Stimulated activated CD4-positive, alpha-beta T cell treated with anti-CD3 and anti-CD28 coated beads, Interleukin-2, amount 100 ng/mL, for 24 hours (primary cell): ENCODE measurements at regions not wholly inside any gene's neighbourhood (a gene's known extent, or its start where the extent isn't known, plus 50 kb on each side); places are given as distances from the start of the nearest gene placed in this dataset.
"Not testable (repeated sequence)": the region's sequence is repeated elsewhere in the genome, so short reads cannot be mapped to it uniquely, and the experiment has no call there.

ENCODE experiments used
- DNase-seq, 2 donors: peaks; one replicate each; pipeline ENCODE4 v3.0.0-alpha.2; 2020

DNA sequence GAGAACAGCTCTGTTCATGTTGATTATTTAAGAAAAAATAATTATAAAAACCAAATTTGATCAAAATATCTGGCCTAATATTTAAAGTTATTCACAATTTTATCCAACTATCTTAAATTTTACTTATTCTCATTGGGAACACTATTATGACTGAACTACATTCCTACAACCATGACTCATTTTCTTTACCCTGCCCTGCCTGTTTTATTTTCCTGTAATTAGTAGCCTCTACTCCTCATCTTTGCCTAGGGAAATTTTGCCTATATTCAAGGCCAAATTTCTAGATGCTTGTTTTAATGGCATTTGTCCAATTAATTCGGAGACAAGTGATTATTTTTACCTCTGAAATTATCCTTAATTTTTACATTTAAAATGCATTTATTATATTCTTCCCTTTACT, 289.7 kb upstream of the TMEM229A start:
- no peak for DNase-seq

DNA sequence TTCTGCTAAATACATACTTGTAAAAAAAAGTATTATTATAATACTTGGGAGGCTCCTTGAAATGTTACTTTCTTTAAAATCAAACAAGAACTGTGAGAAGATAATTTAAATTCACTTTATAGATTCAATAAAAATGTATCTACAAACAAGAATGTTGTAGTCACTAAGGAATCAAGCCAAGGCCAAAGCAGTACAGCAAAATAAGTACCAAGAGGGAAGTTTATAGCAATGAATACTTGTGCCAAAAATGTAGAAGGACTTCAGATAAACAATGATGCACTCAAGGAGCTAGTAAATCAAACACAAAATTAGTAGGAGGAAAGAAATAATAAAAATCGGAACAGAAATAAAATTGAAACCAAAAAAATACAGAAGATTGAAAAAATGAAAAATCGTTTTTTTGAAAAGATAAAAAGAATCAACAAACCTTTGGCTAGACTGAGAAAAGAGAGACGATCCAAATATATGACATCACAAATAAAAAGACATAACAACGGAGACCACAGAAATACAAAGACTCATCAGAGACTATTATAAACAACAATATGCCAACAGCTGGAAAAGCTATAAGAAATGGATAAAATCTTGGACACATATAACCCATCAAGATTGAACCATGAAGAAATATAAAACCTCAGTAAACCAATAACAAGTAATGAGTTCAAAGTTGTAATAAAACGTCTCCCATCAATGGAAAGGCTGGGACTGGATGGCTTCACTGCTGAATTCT, 286.0 kb upstream of the TMEM229A start:
- DNase-seq: no peak

DNA sequence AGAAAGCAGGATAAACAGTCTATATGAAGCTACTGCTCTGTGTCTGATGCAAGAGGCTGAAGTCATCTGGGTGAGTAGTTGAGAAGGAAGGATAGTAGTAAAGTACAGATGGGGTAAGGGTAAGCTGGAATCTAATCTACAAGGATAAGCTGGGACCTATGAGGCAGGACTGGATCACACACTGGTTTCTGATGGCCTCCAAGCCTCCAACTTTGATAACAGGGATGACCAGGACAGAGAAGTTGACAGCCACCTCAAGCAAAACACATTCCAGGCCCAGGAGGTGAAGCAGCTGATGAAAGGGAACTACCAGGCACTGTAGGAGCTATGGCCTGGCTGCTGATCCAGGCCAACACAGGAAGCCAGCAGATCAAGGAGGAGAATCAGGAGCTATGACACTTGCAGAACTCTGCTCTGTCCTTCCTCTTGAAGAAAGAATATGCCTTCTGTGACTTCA, 278.1 kb upstream of the TMEM229A start:
- DNase-seq: no peak

DNA sequence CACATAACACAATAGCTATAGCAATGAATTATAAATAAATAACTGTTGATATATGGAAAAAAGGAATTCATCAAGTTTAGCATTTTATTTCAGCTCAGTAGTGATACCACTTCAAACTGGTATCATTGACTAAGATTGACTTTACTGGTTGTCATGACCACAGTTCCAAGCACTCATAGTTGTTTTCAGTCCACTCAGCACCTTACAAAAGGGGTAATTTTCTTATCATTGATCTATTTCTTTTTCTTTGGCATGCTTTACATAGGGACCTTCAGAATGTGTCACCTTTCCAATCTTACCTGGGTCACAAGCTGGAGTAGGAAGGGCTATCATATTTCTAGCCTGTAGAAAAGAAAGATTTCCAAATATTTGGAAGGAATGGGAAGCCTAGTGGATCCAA, 275.5 kb upstream of the TMEM229A start:
- DNase-seq: no peak

DNA sequence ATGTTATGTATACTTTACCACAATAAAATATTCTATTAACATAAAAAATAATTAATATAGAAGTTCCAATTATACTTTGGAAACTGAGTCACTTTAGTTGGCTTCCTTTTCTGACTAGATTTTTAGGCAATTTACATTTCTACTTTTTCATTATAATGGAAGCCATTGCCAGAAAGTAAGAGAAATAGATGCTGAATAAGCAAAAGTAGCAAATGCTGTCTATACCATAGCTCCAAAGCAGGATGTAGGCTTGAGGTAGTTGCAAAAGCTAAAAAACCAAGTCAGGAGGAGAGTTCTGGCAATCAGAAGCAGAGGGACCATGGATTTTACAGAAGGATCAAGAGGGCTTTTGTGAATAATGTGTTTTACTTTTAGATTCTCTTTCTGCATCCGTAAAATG, 262.4 kb upstream of the TMEM229A start:
- no peak for DNase-seq

DNA sequence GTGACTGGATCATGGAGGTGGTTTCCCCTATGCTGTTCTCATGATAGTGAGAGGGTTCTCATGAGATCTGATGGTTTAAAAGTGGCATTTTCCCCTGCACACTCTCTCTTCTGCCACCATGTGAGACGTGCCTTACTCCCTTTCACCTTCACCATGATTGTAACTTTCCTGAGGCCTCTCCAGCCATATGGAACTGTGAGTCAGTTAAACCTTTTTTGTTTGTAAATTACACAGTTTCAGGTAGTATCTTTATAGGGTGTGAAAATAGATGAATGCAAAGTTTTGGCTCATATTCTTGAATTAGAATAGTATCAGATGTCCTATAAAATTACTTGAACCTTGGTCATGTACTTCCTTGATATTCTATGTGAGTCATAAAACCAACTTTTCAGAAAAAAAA, 252.1 kb upstream of the TMEM229A start:
- DNase-seq: no peak

DNA sequence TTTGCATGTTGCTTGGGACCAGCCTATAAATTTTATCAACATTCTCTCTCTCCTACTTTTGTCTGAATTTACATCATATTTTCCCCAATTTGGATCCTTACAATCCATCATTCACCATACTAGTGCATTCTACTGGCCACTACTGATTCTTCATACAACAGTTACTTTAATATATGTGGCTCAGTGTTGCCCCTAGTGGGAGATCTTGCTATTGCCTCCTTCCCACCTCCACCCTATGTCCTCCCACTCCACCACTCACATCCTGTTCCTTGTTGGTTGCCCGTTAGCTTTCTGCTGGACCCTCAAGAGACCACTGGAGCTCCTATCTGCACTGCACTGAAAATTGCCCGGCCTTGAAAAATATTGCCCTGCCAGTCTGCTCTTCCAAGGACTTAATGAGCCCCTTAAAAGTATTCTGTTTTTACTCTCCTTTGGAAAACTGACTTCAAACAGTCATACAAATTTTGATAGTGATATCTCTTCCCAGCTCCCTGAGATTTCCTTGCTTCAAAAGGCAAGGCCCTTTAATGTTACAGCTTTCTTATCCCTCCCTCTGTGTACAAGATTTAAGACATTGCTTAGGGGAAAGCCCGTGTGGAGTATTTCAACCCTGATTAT, 243.2 kb upstream of the TMEM229A start:
- DNase-seq: peak in 1 of 2 donors; percentile 5

DNA sequence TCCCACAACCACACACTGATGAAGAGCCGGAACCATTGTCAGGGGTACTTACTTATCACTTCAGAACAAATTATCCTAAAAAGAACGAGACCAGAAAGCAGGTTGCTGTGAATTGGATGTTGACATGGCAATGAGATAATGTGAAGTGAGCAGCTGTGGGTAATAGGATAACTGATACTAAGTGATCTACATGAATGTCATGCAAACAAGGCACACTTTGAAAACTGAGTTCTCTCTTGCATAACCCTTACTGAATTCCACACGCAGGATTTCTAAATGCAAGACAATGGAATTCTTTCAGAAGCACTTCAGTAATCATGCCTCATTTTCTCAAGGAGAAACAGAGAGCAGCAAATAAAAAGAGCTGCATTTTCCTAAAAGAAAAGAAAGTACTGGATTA, 242.5 kb upstream of the TMEM229A start:
- DNase-seq: no peak

DNA sequence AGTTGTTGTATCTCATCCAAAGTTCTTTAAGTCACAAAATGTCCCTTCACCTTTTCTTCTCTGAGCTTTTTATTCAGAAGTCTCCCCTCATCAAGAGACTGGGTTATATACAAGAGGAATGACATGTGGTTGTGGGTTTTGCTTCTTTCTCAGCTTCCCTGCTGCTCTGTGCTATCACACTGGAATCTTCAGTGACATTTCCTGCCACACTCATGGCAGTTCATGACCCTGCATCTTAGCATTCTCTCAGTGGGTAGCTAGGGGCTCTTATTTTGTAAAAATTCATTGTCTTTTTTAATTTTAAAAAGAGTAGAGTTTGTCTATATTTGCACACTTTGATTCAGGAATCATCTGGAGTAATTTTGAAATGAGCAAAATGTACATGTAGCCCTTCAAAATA, 236.9 kb upstream of the TMEM229A start:
- no peak for DNase-seq

DNA sequence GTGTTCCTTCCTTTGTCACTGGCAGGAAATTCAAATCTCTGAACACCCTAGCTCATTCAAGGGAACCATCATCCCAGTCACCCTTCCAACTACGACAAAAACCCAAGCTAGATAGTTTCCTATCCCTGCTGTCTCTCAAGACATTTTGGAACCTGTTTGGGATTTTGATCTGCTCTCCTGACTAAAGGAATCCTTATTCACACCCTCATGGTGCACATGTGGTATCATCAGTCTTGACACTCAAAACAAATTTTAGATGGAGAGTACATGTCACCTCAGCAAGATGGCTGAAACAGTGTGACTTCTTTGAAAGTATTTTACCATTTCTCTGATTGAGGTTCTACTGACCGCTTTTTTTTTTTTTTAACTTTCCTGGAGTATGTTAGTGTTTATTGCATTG, 234.3 kb upstream of the TMEM229A start:
- DNase-seq: no peak

DNA sequence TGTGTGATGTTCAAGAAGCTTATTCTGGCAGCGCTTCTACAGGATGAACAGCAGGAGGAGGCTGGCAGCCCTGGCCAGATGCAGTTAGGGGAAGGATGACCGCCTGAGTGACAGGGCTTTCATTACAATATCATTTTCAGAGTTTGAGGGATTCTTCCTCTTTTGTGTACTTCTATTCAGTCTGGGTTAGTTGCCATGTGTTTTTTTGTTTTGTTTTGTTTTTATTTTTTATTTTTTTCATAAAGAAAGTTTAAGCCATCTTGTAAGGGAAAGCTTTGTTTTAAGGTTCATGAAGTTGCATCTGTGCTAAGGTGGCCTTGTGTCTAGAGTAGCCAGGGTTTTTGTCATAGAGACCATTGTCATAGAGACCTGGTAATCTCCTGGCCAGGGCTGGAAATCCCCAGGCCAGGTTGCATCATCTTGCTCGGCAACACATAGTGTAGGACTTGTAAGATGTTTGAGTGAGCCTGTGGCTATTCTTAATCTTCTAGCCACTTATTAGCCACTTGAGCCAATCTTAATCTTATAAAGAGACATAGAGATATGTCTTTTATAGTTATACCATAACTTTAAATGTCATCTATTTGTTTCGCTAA, 230.5 kb upstream of the TMEM229A start:
- DNase-seq: no peak

DNA sequence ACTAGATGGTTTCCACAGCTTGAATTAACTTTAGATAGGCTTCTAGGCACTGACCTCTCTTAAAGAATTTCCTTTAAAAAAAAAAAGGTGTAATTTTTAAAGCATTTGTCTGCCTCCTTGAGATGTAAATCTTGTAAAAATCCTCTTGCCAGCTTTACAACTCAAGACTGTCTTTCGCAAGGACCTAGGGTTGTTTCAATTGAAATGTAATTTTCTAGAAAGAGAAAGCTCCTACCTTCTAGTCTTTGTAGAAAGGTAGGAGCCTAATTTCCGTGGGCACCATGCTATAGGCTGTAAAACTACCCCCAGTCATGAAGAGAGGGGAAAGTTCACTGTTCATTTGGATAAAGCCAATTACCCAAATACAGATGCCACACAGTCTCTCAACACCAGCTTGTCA, 228.8 kb upstream of the TMEM229A start:
- DNase-seq: no peak

DNA sequence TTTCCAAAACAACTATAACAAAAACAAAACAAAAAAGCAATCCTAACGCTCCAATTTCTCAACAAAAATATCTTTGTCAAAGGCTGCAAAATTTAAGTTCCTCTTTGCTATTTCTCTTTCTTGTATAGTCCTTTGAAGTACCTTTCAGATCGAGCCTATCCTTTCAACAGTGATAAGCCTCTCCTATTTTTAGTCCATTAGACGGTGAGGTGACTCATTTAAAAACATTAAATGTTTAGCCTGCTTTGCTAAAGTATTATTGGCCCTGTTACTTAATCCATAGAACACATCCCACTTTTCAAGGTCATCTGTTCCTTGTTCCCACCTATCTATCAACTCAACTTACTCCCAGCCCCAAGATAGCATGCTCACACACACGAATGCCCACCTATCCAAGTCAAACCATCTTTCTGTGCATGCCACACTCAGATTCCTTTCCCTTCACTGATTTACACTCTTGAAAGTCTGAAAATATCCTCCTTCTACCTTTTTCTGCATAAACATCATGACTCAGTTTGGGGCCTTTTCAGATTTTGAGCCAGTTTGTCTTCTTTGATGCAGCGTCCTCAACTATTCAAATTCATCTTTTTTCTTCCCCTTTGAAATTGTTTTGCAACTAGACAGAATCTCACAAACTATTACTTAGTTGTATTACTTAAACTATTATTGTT, 224.9 kb upstream of the TMEM229A start:
- DNase-seq: no peak

DNA sequence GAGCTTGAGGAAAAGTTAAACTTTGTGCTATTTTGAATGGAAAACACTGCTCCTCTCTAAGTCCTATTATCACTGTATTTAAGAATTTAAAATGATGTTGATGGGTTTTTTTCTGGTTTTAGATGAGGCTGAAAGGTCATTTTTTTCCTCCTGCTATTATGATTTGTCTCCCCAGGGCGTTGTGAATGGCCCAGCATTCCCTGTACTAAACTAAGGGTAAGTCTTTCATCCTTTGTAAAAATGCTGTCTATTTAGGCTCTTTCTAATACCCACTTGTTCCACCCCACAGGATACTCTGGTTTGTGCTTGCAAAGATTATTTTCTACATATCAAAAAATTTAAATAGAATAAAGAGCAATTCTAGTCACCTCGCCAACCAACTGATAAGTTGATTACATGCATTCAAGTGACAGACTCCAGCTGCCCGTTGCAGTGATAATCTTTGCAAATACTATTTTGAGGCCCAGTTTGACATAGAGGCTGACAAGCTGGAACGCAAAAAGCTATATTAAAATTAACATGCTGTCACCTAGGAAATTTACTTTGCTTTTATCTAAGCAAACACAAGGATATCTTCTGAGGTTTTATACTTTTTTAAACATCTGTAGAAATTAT, 222.3 kb upstream of the TMEM229A start:
- DNase-seq: no peak

DNA sequence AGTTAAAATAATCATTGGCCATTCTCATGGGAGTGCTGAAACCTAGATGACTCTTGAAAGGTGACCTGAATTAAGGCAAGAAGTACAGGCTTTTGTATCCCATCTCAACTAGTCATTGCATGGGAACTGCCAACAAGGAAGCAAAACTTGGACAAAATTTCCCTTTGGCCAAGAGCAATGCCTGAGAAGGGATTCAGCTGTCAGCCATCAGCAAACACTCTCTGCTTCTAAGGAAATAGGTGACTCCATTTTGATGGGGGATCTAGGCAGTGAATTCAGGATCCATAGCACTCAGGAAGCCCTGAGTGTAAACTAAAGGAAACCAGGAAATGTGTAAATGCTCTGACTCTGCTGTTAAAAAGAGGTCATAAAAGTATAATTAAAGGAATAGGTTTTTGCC, 221.5 kb upstream of the TMEM229A start:
- DNase-seq: no peak

DNA sequence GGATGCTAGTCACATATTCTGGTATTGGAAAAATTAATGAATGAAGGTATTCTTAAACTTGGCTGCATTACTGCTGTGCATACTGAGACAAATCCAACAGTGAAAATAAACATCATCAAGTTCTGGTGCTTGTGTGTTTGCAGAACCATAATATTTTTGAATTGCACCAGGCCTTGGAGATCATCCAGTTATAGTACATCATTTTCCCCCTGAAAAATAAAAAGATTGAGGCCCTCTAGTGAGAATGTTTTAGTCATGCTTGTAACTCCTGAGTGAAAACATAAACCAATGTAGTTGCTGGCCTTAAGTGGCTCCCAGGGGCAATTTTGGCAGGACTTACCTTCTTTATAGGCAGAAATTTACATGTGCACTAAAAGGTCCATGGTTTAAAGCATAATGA, 218.8 kb upstream of the TMEM229A start:
- DNase-seq: no peak

DNA sequence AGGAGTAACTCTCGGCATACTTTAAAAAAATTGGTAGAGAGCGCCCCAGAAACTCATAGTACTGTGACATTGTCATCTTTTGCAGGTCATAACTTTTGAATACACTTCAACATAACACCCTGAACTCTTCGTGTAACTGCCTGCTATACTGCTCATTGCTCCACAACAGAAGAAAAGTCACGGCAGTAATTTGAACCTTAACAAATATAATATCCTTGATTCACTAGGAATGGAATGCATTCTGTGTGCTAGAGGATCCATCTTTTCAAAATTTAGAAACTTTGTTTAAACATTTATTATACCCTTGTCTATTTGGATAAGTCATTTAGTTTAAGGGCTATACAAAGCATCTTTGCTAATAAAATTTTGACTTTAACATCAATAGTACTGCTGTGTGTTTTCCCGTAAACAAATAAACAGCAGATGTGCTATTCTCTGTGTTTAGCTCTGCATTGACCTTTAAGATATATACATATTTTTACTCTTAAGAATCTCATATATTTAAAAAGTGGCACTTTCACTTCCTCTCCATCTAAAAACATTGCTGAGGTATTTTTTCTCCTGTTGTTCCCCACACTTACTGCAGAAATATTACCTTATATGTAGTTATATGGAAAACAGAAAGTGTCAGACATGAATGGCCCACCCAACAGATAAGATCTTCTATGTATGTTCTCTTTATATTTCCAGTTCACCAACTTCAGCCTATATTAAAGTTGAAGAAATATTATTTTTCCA, 217.6 kb upstream of the TMEM229A start:
- no peak for DNase-seq

DNA sequence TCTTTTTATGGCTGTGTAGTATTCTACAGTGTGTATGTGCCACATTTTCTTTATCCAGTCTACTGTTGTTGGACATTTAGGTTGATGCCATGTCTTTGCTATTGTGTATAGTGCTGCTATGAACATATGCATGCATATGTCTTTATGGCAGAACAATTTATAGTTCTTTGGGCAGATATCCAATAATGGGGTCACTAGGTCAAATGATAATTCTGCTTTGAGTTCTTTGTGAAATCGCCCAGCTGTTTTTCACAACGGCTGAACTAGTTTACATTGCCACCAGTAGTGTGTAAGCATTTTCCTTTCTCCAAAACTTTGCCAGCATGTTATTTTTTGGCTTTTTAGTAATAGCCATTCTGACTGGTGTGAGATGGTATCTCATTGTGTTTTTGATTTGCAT, 214.8 kb upstream of the TMEM229A start:
- no peak for DNase-seq

DNA sequence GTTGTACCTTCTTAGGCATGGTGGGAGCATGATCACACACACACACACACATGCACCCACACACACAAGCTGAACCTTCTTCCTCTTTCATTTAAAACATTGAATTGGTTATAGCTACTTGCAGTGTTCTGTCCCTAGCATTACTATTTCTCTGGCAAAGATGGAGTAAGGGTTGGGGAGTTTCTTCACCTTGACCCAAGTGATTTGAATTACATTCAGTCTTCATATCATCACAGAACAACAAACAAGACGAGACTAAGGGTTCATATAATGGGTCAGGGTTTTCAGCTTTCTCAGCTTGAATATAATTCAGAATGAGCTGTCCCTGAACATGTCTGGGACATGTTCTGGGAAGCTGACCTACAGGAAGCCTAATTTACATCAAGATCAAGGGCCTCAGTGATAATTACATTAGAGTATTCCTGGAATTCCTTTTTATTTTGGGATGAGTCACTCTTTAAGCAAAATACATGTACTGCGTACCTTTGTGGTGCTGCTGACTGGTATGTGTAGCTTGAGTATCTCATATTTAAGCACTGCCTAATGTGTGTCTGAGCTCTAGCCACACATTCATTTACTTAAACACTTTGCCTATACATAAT, 213.5 kb upstream of the TMEM229A start:
- no peak for DNase-seq

DNA sequence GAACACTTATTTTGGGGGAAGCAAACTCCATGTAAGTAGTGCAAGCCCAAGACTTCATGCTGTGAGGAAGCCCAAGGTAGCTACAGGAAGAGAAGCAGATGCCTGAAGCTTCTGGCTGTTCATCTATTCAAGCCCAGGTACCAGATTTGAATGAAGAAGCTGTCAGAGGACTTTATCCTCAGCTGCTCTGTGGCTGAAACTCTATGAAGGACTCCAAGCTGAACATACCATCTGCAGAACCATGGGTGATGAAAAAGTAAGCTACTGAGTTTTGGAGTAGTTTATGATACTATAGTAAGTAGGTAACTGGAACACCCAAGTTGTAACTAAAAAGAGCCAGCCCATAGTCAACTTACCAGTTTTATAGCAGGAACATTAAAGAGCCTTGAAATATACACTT, 211.6 kb upstream of the TMEM229A start:
- not testable (repeated sequence) for DNase-seq

DNA sequence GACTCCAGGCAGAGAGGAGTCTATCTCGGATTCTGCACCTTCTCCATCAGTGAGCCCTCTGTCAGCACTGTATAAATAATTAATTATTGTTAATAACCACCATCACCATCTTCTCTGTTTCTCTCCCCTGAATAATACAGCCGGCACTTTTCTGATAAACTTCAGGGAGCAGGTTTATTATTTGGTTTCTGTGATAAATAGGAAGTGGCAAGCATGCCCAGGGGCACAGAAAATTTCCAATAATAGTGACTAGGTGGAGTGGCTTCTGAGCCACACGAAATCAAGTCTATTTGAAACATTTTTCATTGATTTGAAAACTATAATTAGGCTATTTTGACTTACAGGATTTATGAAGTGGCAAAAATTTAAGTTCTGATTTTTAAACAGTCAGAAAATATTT, 186.8 kb upstream of the TMEM229A start:
- no peak for DNase-seq

DNA sequence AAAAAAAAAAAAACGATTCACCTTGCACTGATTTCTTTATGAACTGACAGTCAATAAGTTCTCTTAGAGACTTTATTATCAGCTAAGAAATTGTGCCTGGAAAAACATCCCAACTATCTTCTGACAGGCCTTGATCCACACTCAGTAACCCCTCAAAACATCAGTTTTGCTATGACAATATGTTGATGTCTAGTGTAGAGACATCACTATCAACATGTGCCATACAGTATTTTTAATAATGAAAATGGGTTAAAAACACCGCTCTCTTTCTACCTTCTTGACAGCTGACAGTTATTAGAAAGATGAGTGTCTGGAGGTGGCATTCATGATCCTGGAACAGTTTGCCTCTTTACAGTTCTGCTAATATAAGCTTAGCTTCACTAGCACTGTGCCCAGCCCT, 175.8 kb upstream of the TMEM229A start:
- no peak for DNase-seq
